ENCODE measurements at regions not wholly inside any gene's neighbourhood (a gene's known extent, or its start where the extent isn't known, plus 50 kb on each side); places are given as distances from the start of the nearest gene placed in this dataset.
A peak's percentile ranks its signal among the peaks of the same experiment; 100 is the strongest.

- H3K36me3 ChIP-seq (replicated peaks in 1 of 2; ENCODE audit: control extremely low read depth in 1 of 2, control insufficient read depth in 1 of 2, extremely low read depth in 1 of 2, insufficient read depth in 2 of 2, low read length in 1 of 2), result no peaks in the 10 kb centered on the region
- ChIA-PET POLR2A (no interaction called here), CTCF (no interaction called here)
- peaks cover 12% of the 10 kb centered on the region for H3K9me3 Mint-ChIP-seq (ENCODE audit: insufficient read depth)
- no peaks in the 10 kb centered on the region for H3K27me3 ChIP-seq (replicated peaks in 1 of 4; ENCODE audit: control extremely low read depth in 1 of 4, control insufficient read depth in 3 of 4, insufficient read depth in 4 of 4, low read length in 3 of 4)
- H3K4me3 ChIP-seq (ENCODE audit: control extremely low read depth in 1 of 5, extremely low read depth in 1 of 5, insufficient read depth in 1 of 5, low read depth in 2 of 5, low read length in 4 of 5), result no peak overlapping the region
- no peak for DNase-seq
- no peak overlapping the region for H3K27ac ChIP-seq (ENCODE audit: low read length in 2 of 2)
- H3K27me3 Mint-ChIP-seq, result no peaks in the 10 kb centered on the region
- H3K4me2 ChIP-seq (replicated peaks; ENCODE audit: low read depth, low read length, poor library complexity, severe bottlenecking), result no peak overlapping the region
- H3K9me3 ChIP-seq (ENCODE audit: control extremely low read depth in 1 of 3, control insufficient read depth in 2 of 3, insufficient read depth in 1 of 3, low read length in 2 of 3), result peaks cover 0 to 26% (median 15%) of the 10 kb centered on the region in 3 donors
- H3K4me3 Mint-ChIP-seq, result no peak overlapping the region
- intact Hi-C loops (cut with micrococcal nuclease), result no loop called here
- no peak for ATAC-seq (ENCODE audit: low read depth)
- H3K4me1 ChIP-seq (ENCODE audit: control insufficient read depth in 2 of 2, insufficient read depth in 2 of 2, low read length in 2 of 2), result no peaks in the 10 kb centered on the region
- H2AFZ ChIP-seq (ENCODE audit: insufficient read depth, low read depth, low read length, poor library complexity, severe bottlenecking), result no peak overlapping the region
- WGBS (ENCODE audit: insufficient coverage), result 77% methylated on average over 2 of the region's 4 CpGs
- H4K20me1 ChIP-seq (ENCODE audit: control insufficient read depth, insufficient read depth, low read length, poor library complexity, severe bottlenecking), result no peaks in the 10 kb centered on the region
- H3K79me2 ChIP-seq (ENCODE audit: control insufficient read depth, insufficient read depth, low read length), result no peaks in the 10 kb centered on the region
- no peak for TF ChIP-seq CTCF (IDR thresholded peaks at IDR 0.05)
- TF ChIP-seq EZH2 (IDR thresholded peaks at IDR 0.05; ENCODE audit: borderline replicate concordance, insufficient read depth, low read depth, low read length, poor library complexity, severe bottlenecking), result no peak
- H3K4me1 Mint-ChIP-seq, result no peaks in the 10 kb centered on the region
- no peak overlapping the region for H3K27ac Mint-ChIP-seq
- H3K9ac ChIP-seq (ENCODE audit: low read length), result no peak overlapping the region
Measured at GRCh38 chr5:104186510-104186909, 623.9 kb upstream of the NUDT12 start.

GRCh38 chr5:104186100-104186499, 623.5 kb upstream of the NUDT12 start:
- no peaks in the 10 kb centered on the region for H3K4me1 ChIP-seq (ENCODE audit: control insufficient read depth in 2 of 2, insufficient read depth in 2 of 2, low read length in 2 of 2)
- H3K36me3 ChIP-seq (replicated peaks in 1 of 2; ENCODE audit: control extremely low read depth in 1 of 2, control insufficient read depth in 1 of 2, extremely low read depth in 1 of 2, insufficient read depth in 2 of 2, low read length in 1 of 2), result no peaks in the 10 kb centered on the region
- CTCF ChIA-PET, result no interaction called here
- H3K4me2 ChIP-seq (replicated peaks; ENCODE audit: low read depth, low read length, poor library complexity, severe bottlenecking), result no peak overlapping the region
- Mint-ChIP-seq H3K4me3 (no peak overlapping the region), H3K27ac (no peak overlapping the region), H3K9me3 (ENCODE audit: insufficient read depth) (peaks cover 12% of the 10 kb centered on the region), H3K27me3 (no peaks in the 10 kb centered on the region), H3K4me1 (no peaks in the 10 kb centered on the region)
- peaks cover 0 to 26% (median 15%) of the 10 kb centered on the region in 3 donors for H3K9me3 ChIP-seq (ENCODE audit: control extremely low read depth in 1 of 3, control insufficient read depth in 2 of 3, insufficient read depth in 1 of 3, low read length in 2 of 3)
- no peak overlapping the region for H3K4me3 ChIP-seq (ENCODE audit: control extremely low read depth in 1 of 5, extremely low read depth in 1 of 5, insufficient read depth in 1 of 5, low read depth in 2 of 5, low read length in 4 of 5)
- POLR2A ChIA-PET, result no interaction called here
- H3K79me2 ChIP-seq (ENCODE audit: control insufficient read depth, insufficient read depth, low read length), result no peaks in the 10 kb centered on the region
- DNase-seq (peak; percentile 28), ATAC-seq (ENCODE audit: low read depth) (no peak)
- no peak overlapping the region for H2AFZ ChIP-seq (ENCODE audit: insufficient read depth, low read depth, low read length, poor library complexity, severe bottlenecking)
- H4K20me1 ChIP-seq (ENCODE audit: control insufficient read depth, insufficient read depth, low read length, poor library complexity, severe bottlenecking), result no peaks in the 10 kb centered on the region
- TF ChIP-seq EZH2 (IDR thresholded peaks at IDR 0.05; ENCODE audit: borderline replicate concordance, insufficient read depth, low read depth, low read length, poor library complexity, severe bottlenecking) (no peak), CTCF (IDR thresholded peaks at IDR 0.05) (no peak)
- H3K9ac ChIP-seq (ENCODE audit: low read length), result no peak overlapping the region
- no CpG with 5 or more reads among the region's 7 CpGs for WGBS (ENCODE audit: insufficient coverage)
- no peaks in the 10 kb centered on the region for H3K27me3 ChIP-seq (replicated peaks in 1 of 4; ENCODE audit: control extremely low read depth in 1 of 4, control insufficient read depth in 3 of 4, insufficient read depth in 4 of 4, low read length in 3 of 4)
- intact Hi-C loops (cut with micrococcal nuclease), result no loop called here
- no peak overlapping the region for H3K27ac ChIP-seq (ENCODE audit: low read length in 2 of 2)
